ENCODE measurements at regions not wholly inside any gene's neighbourhood (a gene's known extent, or its start where the extent isn't known, plus 50 kb on each side); places are given as distances from the start of the nearest gene placed in this dataset.

- Histone ChIP-seq H3K36me3 (ENCODE audit: control insufficient read depth, insufficient read depth, low read length) (no peaks in the 10 kb centered on the region), H3K4me1 (ENCODE audit: control insufficient read depth, insufficient read depth, low read length) (no peaks in the 10 kb centered on the region), H3K27me3 (ENCODE audit: control insufficient read depth, insufficient read depth, low read length) (no peaks in the 10 kb centered on the region), H3K27ac (ENCODE audit: low read length) (no peak overlapping the region), H3K4me3 (ENCODE audit: low read depth in 2 of 2, low read length in 2 of 2) (no peak overlapping the region), H3K9me3 (ENCODE audit: control insufficient read depth, insufficient read depth, low read depth, low read length) (no peaks in the 10 kb centered on the region; the same call in 1 of the 2 replicates)
- TF ChIP-seq CTCF (IDR thresholded peaks at IDR 0.05) = no peak
- TF ChIP-seq TCF7L2 (IDR thresholded peaks at IDR 0.05; ENCODE audit: low read depth, low read length) = no peak
- TF ChIP-seq POLR2AphosphoS5 (IDR thresholded peaks at IDR 0.05; ENCODE audit: low read depth, low read length) = no peak
- TF ChIP-seq SIN3A (IDR thresholded peaks at IDR 0.05; ENCODE audit: borderline replicate concordance, insufficient read depth, low read depth, low read length) = no peak
- no peak for TF ChIP-seq REST (IDR thresholded peaks at IDR 0.05; ENCODE audit: insufficient read depth in 1 of 2, low read depth in 2 of 2, low read length in 1 of 2)
- in situ Hi-C loops (cut with HindIII; ENCODE audit: low pct_unique_long_range_greater_than_20kb, low sequenced_read_pairs) = no loop called here
- ChIA-PET POLR2A (no interaction called here), CTCF (no interaction called here)
- no TSS peak for BruUV-seq (replicated peaks)
- intact Hi-C loops (cut with micrococcal nuclease; ENCODE audit: unreplicated experiment) = no loop called here
- DNase-seq (ENCODE audit: low read depth, low spot score) (no peak), ATAC-seq (no peak)
Measured at GRCh38 chr10:107747851-107748250, 583.3 kb upstream of the SORCS1 start.

GRCh38 chr10:107741971-107742370 is 577.5 kb upstream of the SORCS1 start:
- CTCF ChIA-PET = no interaction called here

More at GRCh38 chr10:107741971-107742370, 577.5 kb upstream of the SORCS1 start:
- no TSS peak for BruUV-seq (replicated peaks)
- Histone ChIP-seq H3K27me3 (ENCODE audit: control insufficient read depth, insufficient read depth, low read length) (no peaks in the 10 kb centered on the region), H3K4me3 (ENCODE audit: low read depth in 2 of 2, low read length in 2 of 2) (no peak overlapping the region), H3K9me3 (ENCODE audit: control insufficient read depth, insufficient read depth, low read depth, low read length) (no peaks in the 10 kb centered on the region; the same call in 1 of the 2 replicates), H3K27ac (ENCODE audit: low read length) (no peak overlapping the region), H3K4me1 (ENCODE audit: control insufficient read depth, insufficient read depth, low read length) (no peaks in the 10 kb centered on the region), H3K36me3 (ENCODE audit: control insufficient read depth, insufficient read depth, low read length) (no peaks in the 10 kb centered on the region)
- in situ Hi-C loops (cut with HindIII; ENCODE audit: low pct_unique_long_range_greater_than_20kb, low sequenced_read_pairs) = no loop called here
- ATAC-seq (no peak), DNase-seq (ENCODE audit: low read depth, low spot score) (no peak)
- POLR2A ChIA-PET = no interaction called here
- intact Hi-C loops (cut with micrococcal nuclease; ENCODE audit: unreplicated experiment) = no loop called here
- no peak for TF ChIP-seq POLR2AphosphoS5 (IDR thresholded peaks at IDR 0.05; ENCODE audit: low read depth, low read length)
- TF ChIP-seq REST (IDR thresholded peaks at IDR 0.05; ENCODE audit: insufficient read depth in 1 of 2, low read depth in 2 of 2, low read length in 1 of 2) = no peak
- no peak for TF ChIP-seq TCF7L2 (IDR thresholded peaks at IDR 0.05; ENCODE audit: low read depth, low read length)

Measured in Panc1 (cell line).